ENCODE measurements at regions not wholly inside any gene's neighbourhood (a gene's known extent, or its start where the extent isn't known, plus 50 kb on each side); places are given as distances from the start of the nearest gene placed in this dataset.
"Not testable (repeated sequence)": the region's sequence is repeated elsewhere in the genome, so short reads cannot be mapped to it uniquely, and the experiment has no call there.

- TF ChIP-seq, protein P1, sequence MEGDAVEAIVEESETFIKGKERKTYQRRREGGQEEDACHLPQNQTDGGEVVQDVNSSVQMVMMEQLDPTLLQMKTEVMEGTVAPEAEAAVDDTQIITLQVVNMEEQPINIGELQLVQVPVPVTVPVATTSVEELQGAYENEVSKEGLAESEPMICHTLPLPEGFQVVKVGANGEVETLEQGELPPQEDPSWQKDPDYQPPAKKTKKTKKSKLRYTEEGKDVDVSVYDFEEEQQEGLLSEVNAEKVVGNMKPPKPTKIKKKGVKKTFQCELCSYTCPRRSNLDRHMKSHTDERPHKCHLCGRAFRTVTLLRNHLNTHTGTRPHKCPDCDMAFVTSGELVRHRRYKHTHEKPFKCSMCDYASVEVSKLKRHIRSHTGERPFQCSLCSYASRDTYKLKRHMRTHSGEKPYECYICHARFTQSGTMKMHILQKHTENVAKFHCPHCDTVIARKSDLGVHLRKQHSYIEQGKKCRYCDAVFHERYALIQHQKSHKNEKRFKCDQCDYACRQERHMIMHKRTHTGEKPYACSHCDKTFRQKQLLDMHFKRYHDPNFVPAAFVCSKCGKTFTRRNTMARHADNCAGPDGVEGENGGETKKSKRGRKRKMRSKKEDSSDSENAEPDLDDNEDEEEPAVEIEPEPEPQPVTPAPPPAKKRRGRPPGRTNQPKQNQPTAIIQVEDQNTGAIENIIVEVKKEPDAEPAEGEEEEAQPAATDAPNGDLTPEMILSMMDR (IDR thresholded peaks at IDR 0.05): not testable (repeated sequence)
- TF ChIP-seq POLR2A (IDR thresholded peaks at IDR 0.05): not testable (repeated sequence)
Observed at GRCh38 chr2:111327726-111328125, 207.0 kb downstream of the BCL2L11 start.

All from Peyer's patch (tissue), 4 donors.